ES-I3 (cell line): ENCODE measurements at regions not wholly inside any gene's neighbourhood (a gene's known extent, or its start where the extent isn't known, plus 50 kb on each side); places are given as distances from the start of the nearest gene placed in this dataset.
A peak's percentile ranks its signal among the peaks of the same experiment; 100 is the strongest.
"Not testable (repeated sequence)": the region's sequence is repeated elsewhere in the genome, so short reads cannot be mapped to it uniquely, and the experiment has no call there.

Experiments used
- H3K36me3 ChIP-seq: 2 replicates; pipeline ENCODE4 v1.6.1; 2013; ENCODE audit warnings: mild to moderate bottlenecking, low read length, control low read depth, moderate library complexity; ENCODE audit not compliant: insufficient read depth
- H3K4me1 ChIP-seq: 2 replicates; pipeline ENCODE4 v1.6.1; 2013; ENCODE audit warnings: mild to moderate bottlenecking, control low read depth, low read length; ENCODE audit not compliant: insufficient read depth
- H3K9ac ChIP-seq: 2 replicates; pipeline ENCODE4 v1.6.1; 2013; ENCODE audit warnings: low read depth, mild to moderate bottlenecking, low read length, moderate library complexity
- H3K9me3 ChIP-seq: 2 replicates; pipeline ENCODE4 v1.6.1; 2013; ENCODE audit warnings: mild to moderate bottlenecking, low read length, moderate library complexity; ENCODE audit not compliant: control insufficient read depth, insufficient read depth

DNA sequence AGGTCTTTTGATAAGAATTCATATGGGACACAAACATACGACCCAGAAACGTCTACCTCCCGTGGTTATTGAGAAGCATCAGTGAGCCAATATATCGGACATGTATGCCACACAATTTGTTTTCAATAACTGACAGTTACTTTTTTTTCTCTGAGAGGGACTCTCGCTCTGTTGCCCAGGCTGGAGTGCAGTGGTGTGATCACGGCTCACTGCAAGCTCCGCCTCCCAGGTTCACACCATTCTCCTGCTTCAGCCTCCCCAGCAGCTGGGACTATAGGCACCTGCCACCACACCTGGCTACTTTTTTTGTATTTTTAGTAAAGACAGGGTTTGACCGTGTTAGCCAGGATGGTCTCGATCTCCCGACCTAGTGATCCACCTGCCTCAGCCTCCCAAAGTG lies 64.6 kb upstream of the ADA2 start:
- H3K36me3 ChIP-seq, H3K9ac ChIP-seq, H3K4me1 ChIP-seq, H3K9me3 ChIP-seq: not testable (repeated sequence)

DNA sequence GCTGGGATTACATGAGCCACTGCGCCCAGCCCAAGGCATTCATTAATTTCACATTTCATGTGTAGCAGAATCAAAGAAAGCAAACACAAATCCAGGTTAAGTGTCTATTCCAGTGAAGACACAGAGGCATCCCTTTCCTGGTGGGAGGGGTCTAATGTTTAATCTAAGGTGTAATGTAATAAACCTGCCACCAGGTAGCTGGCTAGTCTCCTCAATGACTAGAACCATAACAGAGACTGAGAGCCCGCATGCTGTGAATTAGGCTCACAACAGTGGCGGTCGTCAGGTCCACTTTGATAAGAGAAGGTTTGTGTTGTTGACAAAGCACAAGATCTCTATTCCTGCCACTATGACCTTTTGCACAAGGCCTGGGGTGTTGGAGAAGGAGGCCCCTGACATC lies 64.2 kb upstream of the ADA2 start:
- 0 out of 2 replicates have a peak, but pooled peaks cover 3% of the 10 kb centered on the region for H3K4me1 ChIP-seq
- H3K9ac ChIP-seq: no peak overlapping the region
- no peaks in the 10 kb centered on the region for H3K36me3 ChIP-seq
- no peaks in the 10 kb centered on the region for H3K9me3 ChIP-seq

DNA sequence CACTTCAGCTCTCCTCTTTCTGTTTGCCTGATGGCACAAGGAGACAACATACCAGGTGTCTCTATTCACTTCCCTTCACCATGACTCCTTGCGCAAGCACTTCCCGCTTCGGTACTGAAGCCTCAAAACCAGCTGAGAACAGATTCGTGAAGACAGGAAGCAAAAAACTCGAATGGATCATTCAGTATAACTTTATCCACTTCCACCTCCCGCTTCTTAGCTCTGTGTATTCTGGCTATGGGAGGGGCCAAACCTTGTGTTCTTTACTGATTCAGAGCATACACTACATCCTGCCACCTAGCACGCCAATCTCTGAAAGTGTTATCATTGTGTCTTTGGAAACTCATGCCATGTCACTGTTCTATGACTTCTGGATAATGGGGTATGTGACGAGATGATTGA lies 62.2 kb upstream of the ADA2 start:
- Histone ChIP-seq H3K4me1 (0 out of 2 replicates have a peak, but pooled peaks cover 3% of the 10 kb centered on the region), H3K9ac (no peak overlapping the region), H3K36me3 (no peaks in the 10 kb centered on the region), H3K9me3 (no peaks in the 10 kb centered on the region)

- Histone ChIP-seq H3K9me3 (no peaks in the 10 kb centered on the region), H3K4me1 (0 out of 2 replicates have a peak, but pooled peaks cover 3% of the 10 kb centered on the region), H3K36me3 (no peaks in the 10 kb centered on the region), H3K9ac (no peak overlapping the region)
Observed at GRCh38 chr22:17281026-17281425, 61.8 kb upstream of the ADA2 start.

DNA sequence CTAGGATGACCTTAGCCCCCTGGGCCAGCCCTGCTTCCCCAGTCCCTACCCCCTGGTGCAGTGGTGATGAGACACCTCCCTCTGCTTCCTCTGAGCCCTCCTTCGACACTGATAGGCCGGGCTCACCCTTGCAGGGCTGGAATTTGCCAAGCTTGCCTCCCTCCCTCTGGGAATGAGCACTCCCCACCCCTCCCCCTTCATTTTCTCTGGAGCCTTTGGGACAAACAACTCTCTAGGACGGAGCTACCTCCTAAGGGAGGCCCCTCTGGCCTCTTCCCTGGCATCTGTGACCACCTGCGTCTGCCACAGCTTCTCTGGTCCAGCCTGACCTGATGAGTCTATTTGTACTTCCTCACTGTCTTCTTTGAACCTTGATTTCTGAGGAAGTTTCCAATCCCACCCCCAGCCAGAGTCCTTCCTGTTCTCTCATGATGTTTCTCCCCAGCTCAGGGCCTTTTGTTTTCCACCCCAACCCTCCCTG lies 53.3 kb upstream of the ADA2 start:
- peaks cover 37% of the 10 kb centered on the region for H3K4me1 ChIP-seq
- H3K9ac ChIP-seq: 0 out of 2 replicates have a peak overlapping the region, but pooled peaks have one; percentile 0
- no peaks in the 10 kb centered on the region for H3K36me3 ChIP-seq
- no peaks in the 10 kb centered on the region for H3K9me3 ChIP-seq

- H3K9ac ChIP-seq: no peak overlapping the region
- no peaks in the 10 kb centered on the region for H3K9me3 ChIP-seq
- H3K4me1 ChIP-seq: peaks cover 43% of the 10 kb centered on the region
- no peaks in the 10 kb centered on the region for H3K36me3 ChIP-seq
Observed at GRCh38 chr22:17271711-17272451, 52.6 kb upstream of the ADA2 start.

GRCh38 chr22:17269607-17270261 lies 50.5 kb upstream of the ADA2 start:
- H3K9me3 ChIP-seq: no peaks in the 10 kb centered on the region
- H3K4me1 ChIP-seq: peaks cover 60% of the 10 kb centered on the region
- H3K36me3 ChIP-seq: no peaks in the 10 kb centered on the region
- no peak overlapping the region for H3K9ac ChIP-seq

DNA sequence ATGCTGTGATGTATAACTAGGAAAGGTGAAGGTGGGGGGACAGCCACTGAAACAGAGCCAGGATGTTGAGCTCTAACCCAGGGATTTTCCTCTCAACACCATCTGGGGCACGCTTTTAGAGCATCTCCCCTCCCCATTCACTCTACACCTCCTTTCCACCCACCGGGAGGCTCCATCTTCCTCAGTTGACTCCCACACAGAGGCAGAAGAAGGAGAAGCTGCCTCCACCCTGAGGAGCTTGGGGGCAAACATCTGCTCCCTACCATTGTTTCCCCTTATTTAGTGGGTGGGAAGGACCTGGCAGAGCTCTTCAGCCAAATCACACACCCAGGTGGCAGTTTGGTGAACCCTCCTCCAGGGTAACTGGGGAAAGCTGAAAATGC lies 50.0 kb upstream of the ADA2 start:
- Histone ChIP-seq H3K36me3 (no peaks in the 10 kb centered on the region), H3K9ac (no peak overlapping the region), H3K4me1 (peaks cover 62% of the 10 kb centered on the region), H3K9me3 (no peaks in the 10 kb centered on the region)
